Suprapubic skin (tissue), 4 donors: ENCODE measurements at regions not wholly inside any gene's neighbourhood (a gene's known extent, or its start where the extent isn't known, plus 50 kb on each side); places are given as distances from the start of the nearest gene placed in this dataset.

Source experiments
- CTCF ChIP-seq, 2 donors: fragments of 200-600 bp in 1 of 2; fragments of 450-650 bp in 1 of 2; sonication (generic) in 1 of 2; IDR thresholded peaks; one replicate each; pipeline ENCODE4 v1.5.1; 2016 to 2019; ENCODE audit warnings: antibody characterized with exemption in 2 of 2, mild to moderate bottlenecking in 1 of 2, moderate library complexity in 1 of 2
- POLR2A ChIP-seq, 2 donors: fragments of 450-650 bp; IDR thresholded peaks; one replicate each; pipeline ENCODE4 v1.6.1; 2017; ENCODE audit warnings: antibody characterized with exemption in 2 of 2, mild to moderate bottlenecking in 2 of 2, moderate library complexity in 2 of 2
- POLR2AphosphoS5 ChIP-seq, 3 donors: sonication (generic); formaldehyde crosslinking; IDR thresholded peaks; one replicate each; pipeline ENCODE4 v1.6.1; 2017; ENCODE audit warnings: antibody characterized with exemption in 3 of 3

DNA sequence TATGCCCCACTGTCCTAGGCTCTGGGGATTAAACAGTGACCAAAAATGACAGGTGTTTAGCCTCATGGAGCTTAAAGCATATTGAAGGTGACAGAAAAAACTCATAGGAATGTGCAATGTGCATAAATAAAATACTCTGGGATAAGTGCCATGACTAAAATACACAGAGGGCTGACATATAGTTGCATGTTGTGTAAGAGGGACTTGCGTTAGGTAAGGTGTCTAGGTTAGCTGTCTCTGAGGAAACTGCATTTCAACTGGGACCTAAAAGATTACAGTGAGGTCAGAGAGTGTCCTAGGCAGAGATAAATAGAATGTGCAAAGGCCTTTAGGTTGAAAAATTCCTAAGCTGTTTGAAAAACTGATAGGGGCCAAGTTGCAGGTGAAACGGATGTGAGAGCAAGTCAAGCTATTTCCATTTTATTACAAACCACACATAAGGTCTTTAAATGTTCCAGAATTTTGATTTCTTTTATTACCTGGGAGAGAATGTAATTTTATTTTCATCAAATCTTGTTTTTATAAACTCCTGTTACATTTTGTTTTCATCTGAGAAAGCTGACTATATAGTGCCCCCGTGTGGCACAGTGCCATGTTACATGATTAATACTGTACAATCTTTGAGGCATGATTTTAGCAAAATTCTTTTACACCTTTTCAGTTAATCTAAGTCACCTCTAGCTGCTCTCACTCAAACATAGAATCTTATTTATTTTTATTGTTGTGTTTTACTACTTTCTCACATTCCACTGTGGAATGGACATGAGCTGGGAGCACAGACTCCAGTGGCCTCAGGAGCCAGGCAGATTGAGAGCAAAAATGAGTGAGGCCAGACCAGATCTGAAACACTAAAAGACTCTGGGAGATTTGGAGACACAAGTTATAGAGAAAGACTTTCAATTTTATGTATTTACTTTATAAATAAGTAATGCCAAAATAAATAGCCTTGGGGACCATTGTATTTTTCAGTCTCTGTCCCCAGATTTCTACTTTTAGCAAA is 259.6 kb upstream of the ZNF717 start:
- TF ChIP-seq CTCF (IDR thresholded peaks at IDR 0.05) (no peak), POLR2A (IDR thresholded peaks at IDR 0.05) (no peak), POLR2AphosphoS5 (IDR thresholded peaks at IDR 0.05) (no peak)
